ENCODE measurements at regions not wholly inside any gene's neighbourhood (a gene's known extent, or its start where the extent isn't known, plus 50 kb on each side); places are given as distances from the start of the nearest gene placed in this dataset.

- no peaks in the 10 kb centered on the region for H3K36me3 ChIP-seq (ENCODE audit: control insufficient read depth in 2 of 2, extremely low read depth in 1 of 2, insufficient read depth in 2 of 2, low read length in 2 of 2)
- no peaks in the 10 kb centered on the region for H3K79me2 ChIP-seq (ENCODE audit: control insufficient read depth, insufficient read depth, low read length)
- H3K4me3 ChIP-seq (ENCODE audit: control insufficient read depth in 2 of 3, extremely low read depth in 1 of 3, insufficient read depth in 2 of 3, low read depth in 1 of 3, low read length in 3 of 3) = no peak overlapping the region
- DNase-seq (ENCODE audit: low read depth, low spot score) (no peak), FAIRE-seq (no peak)
- no peaks in the 10 kb centered on the region for H3K4me1 ChIP-seq (ENCODE audit: control insufficient read depth, extremely low read depth, insufficient read depth, low read length)
- H2AFZ ChIP-seq (ENCODE audit: control insufficient read depth, low read length) = no peak overlapping the region
- no peak overlapping the region for H3K9ac ChIP-seq (ENCODE audit: control insufficient read depth, extremely low read depth, insufficient read depth, low read length)
- H3K27ac ChIP-seq (ENCODE audit: control insufficient read depth, insufficient read depth, low read length) = no peak overlapping the region
- dilution Hi-C loops (cut with MboI; ENCODE audit: extremely low pct_ligation_motif_present, low sequenced_read_pairs) = no loop called here
- H3K4me2 ChIP-seq (ENCODE audit: control insufficient read depth, extremely low read depth, insufficient read depth, low read depth, low read length) = no peak overlapping the region
- no peaks in the 10 kb centered on the region for H3K9me3 ChIP-seq (ENCODE audit: control insufficient read depth, low read depth, low read length)
- no peaks in the 10 kb centered on the region for H3K27me3 ChIP-seq (ENCODE audit: control insufficient read depth, extremely low read depth, insufficient read depth, low read length)
- no peaks in the 10 kb centered on the region for H3K9me1 ChIP-seq (ENCODE audit: control insufficient read depth, extremely low read depth, insufficient read depth, low read length)
- no peak for TF ChIP-seq CTCF (optimal IDR thresholded peaks at IDR 0.05 in 1 of 3, IDR thresholded peaks at IDR 0.05 in 1 of 3, conservative IDR thresholded peaks at IDR 0.05 in 1 of 3; ENCODE audit: extremely low read depth in 1 of 3, insufficient read depth in 2 of 3, low read length in 3 of 3)
- no peak for TF ChIP-seq EZH2 (IDR thresholded peaks at IDR 0.05; ENCODE audit: low read length)
- H4K20me1 ChIP-seq (ENCODE audit: control insufficient read depth, extremely low read depth, insufficient read depth, low read length) = no peaks in the 10 kb centered on the region
Observed at GRCh38 chr14:62053188-62053587, 291.0 kb downstream of the SNAPC1 start.

GRCh38 chr14:62056789-62057188 is 294.6 kb downstream of the SNAPC1 start:
- Histone ChIP-seq H3K4me3 (ENCODE audit: control insufficient read depth in 2 of 3, extremely low read depth in 1 of 3, insufficient read depth in 2 of 3, low read depth in 1 of 3, low read length in 3 of 3) (no peak overlapping the region), H3K9ac (ENCODE audit: control insufficient read depth, extremely low read depth, insufficient read depth, low read length) (no peak overlapping the region)
- dilution Hi-C loops (cut with MboI; ENCODE audit: extremely low pct_ligation_motif_present, low sequenced_read_pairs) = no loop called here

More at GRCh38 chr14:62056789-62057188, 294.6 kb downstream of the SNAPC1 start:
- no peaks in the 10 kb centered on the region for H3K27me3 ChIP-seq (ENCODE audit: control insufficient read depth, extremely low read depth, insufficient read depth, low read length)
- H3K36me3 ChIP-seq (ENCODE audit: control insufficient read depth in 2 of 2, extremely low read depth in 1 of 2, insufficient read depth in 2 of 2, low read length in 2 of 2) = no peaks in the 10 kb centered on the region
- no peak overlapping the region for H2AFZ ChIP-seq (ENCODE audit: control insufficient read depth, low read length)
- TF ChIP-seq EZH2 (IDR thresholded peaks at IDR 0.05; ENCODE audit: low read length) = no peak
- no peak for TF ChIP-seq CTCF (optimal IDR thresholded peaks at IDR 0.05 in 1 of 3, IDR thresholded peaks at IDR 0.05 in 1 of 3, conservative IDR thresholded peaks at IDR 0.05 in 1 of 3; ENCODE audit: extremely low read depth in 1 of 3, insufficient read depth in 2 of 3, low read length in 3 of 3)
- no peaks in the 10 kb centered on the region for H3K79me2 ChIP-seq (ENCODE audit: control insufficient read depth, insufficient read depth, low read length)
- DNase-seq (ENCODE audit: low read depth, low spot score) (no peak), FAIRE-seq (no peak)
- no peak overlapping the region for H3K4me2 ChIP-seq (ENCODE audit: control insufficient read depth, extremely low read depth, insufficient read depth, low read depth, low read length)
- no peaks in the 10 kb centered on the region for H3K4me1 ChIP-seq (ENCODE audit: control insufficient read depth, extremely low read depth, insufficient read depth, low read length)
- no peaks in the 10 kb centered on the region for H3K9me3 ChIP-seq (ENCODE audit: control insufficient read depth, low read depth, low read length)
- no peaks in the 10 kb centered on the region for H3K9me1 ChIP-seq (ENCODE audit: control insufficient read depth, extremely low read depth, insufficient read depth, low read length)
- no peak overlapping the region for H3K27ac ChIP-seq (ENCODE audit: control insufficient read depth, insufficient read depth, low read length)
- H4K20me1 ChIP-seq (ENCODE audit: control insufficient read depth, extremely low read depth, insufficient read depth, low read length) = no peaks in the 10 kb centered on the region

Measured in keratinocyte (primary cell).